IMR-90 (cell line): ENCODE measurements at regions not wholly inside any gene's neighbourhood (a gene's known extent, or its start where the extent isn't known, plus 50 kb on each side); places are given as distances from the start of the nearest gene placed in this dataset.

Experiments used
- ATAC-seq: fragments of 200-7000 bp; cut with Tn5 transposase; 2 replicates; pipeline ENCODE4 v1.9.1; 2020; ENCODE audit warnings: low read depth, mild to moderate bottlenecking, moderate library complexity
- BruUV-seq: library from RNA; stranded (reverse); fragments of 400-500 nt; replicated peaks from 2 replicates; lab custom pipeline; 2021; lab: Mats Ljungman, UMichigan
- CTCF ChIA-PET: fragments of 300-600 bp; formaldehyde crosslinking; extraction: SDS; loops from one replicate; lab custom pipeline; 2021; ENCODE audit warnings: antibody characterized with exemption; lab: Yijun Ruan, JAX
- POLR2A ChIA-PET: fragments of 300-600 bp; sonication (Branson Sonifier 250); formaldehyde crosslinking; loops from one replicate; lab custom pipeline; 2022; ENCODE audit warnings: antibody characterized with exemption; ENCODE audit not compliant: unreplicated experiment; lab: Charles Lee
- DNase-seq: peaks from one replicate; pipeline ENCODE4 v3.0.0; 2013
- H2AFZ ChIP-seq: replicated peaks from 2 replicates; pipeline ENCODE3; 2013; ENCODE audit warnings: low read length, mild to moderate bottlenecking; ENCODE audit not compliant: poor library complexity
- H2AK5ac ChIP-seq: 2 replicates; pipeline ENCODE4 v1.6.1; 2013; ENCODE audit warnings: low read depth, low read length, inconsistent platforms
- H2AK9ac ChIP-seq: replicated peaks from 2 replicates; pipeline ENCODE3; 2013; ENCODE audit warnings: mild to moderate bottlenecking, low read depth, low read length, moderate library complexity; ENCODE audit not compliant: poor library complexity
- H2BK120ac ChIP-seq: 2 replicates; pipeline ENCODE4 v1.6.1; 2013; ENCODE audit warnings: low read depth, low read length, inconsistent platforms
- H2BK15ac ChIP-seq: 3 replicates; pipeline ENCODE4 v1.6.1; 2013; ENCODE audit warnings: low read depth, low read length, inconsistent platforms
- H2BK20ac ChIP-seq: 2 replicates; pipeline ENCODE4 v1.6.1; 2013; ENCODE audit warnings: low read depth, mild to moderate bottlenecking, inconsistent platforms, low read length, moderate library complexity
- H2BK5ac ChIP-seq: 2 replicates; pipeline ENCODE4 v1.6.1; 2013; ENCODE audit warnings: mild to moderate bottlenecking, low read depth, low read length, inconsistent platforms; ENCODE audit not compliant: poor library complexity, severe bottlenecking
- H3K14ac ChIP-seq: replicated peaks from 2 replicates; pipeline ENCODE4 v1.6.1; 2013; ENCODE audit warnings: low read depth, low read length, inconsistent platforms
- H3K18ac ChIP-seq: 2 replicates; pipeline ENCODE4 v1.6.1; 2013; ENCODE audit warnings: low read depth, low read length, control low read depth
- H3K23ac ChIP-seq: 2 replicates; pipeline ENCODE4 v1.6.1; 2013; ENCODE audit warnings: low read depth, low read length, inconsistent platforms
- H3K27ac ChIP-seq: 2 replicates; pipeline ENCODE4 v1.5.1; 2013; ENCODE audit warnings: mild to moderate bottlenecking, control low read depth, low read length; ENCODE audit not compliant: insufficient read depth
- H3K27me3 ChIP-seq: 2 replicates; pipeline ENCODE4 v1.6.1; 2013; ENCODE audit warnings: low read length; ENCODE audit not compliant: control insufficient read depth, insufficient read depth
- H3K36me3 ChIP-seq: 2 replicates; pipeline ENCODE4 v1.6.1; 2013; ENCODE audit warnings: low read length, mixed read lengths; ENCODE audit not compliant: control insufficient read depth, insufficient read depth
- H3K4ac ChIP-seq: 2 replicates; pipeline ENCODE4 v1.6.1; 2013; ENCODE audit warnings: low read depth, low read length, inconsistent platforms
- H3K4me1 ChIP-seq: 2 replicates; pipeline ENCODE4 v1.6.1; 2013; ENCODE audit warnings: low read length, mixed read lengths; ENCODE audit not compliant: control insufficient read depth, insufficient read depth
- H3K4me2 ChIP-seq: 2 replicates; pipeline ENCODE4 v1.6.1; 2013; ENCODE audit warnings: low read depth, mild to moderate bottlenecking, control low read depth, low read length, moderate library complexity
- H3K4me3 ChIP-seq: 2 replicates; pipeline ENCODE4 v1.5.1; 2013; ENCODE audit warnings: low read depth, mild to moderate bottlenecking, control low read depth, low read length, moderate library complexity; ENCODE audit not compliant: insufficient read depth
- H3K56ac ChIP-seq: 2 replicates; pipeline ENCODE4 v1.6.1; 2013; ENCODE audit warnings: low read length, inconsistent platforms; ENCODE audit not compliant: insufficient read depth; ENCODE audit errors: extremely low read depth
- H3K79me1 ChIP-seq, 2 experiments: 2 replicates each; pipeline ENCODE4 v1.6.1; 2013; ENCODE audit warnings: low read length in 2 of 2, inconsistent platforms in 1 of 2, low read depth in 1 of 2
- H3K9ac ChIP-seq: 2 replicates; pipeline ENCODE4 v1.6.1; 2013; ENCODE audit warnings: low read depth, low read length, control low read depth
- H3K9me1 ChIP-seq: 2 replicates; pipeline ENCODE4 v1.6.1; 2013; ENCODE audit warnings: low read length, inconsistent platforms; ENCODE audit not compliant: insufficient read depth
- H3K9me3 ChIP-seq: 2 replicates; pipeline ENCODE4 v1.6.1; 2013; ENCODE audit warnings: low read length; ENCODE audit not compliant: control insufficient read depth, insufficient read depth
- H4K20me1 ChIP-seq: 2 replicates; pipeline ENCODE4 v1.6.1; 2013; ENCODE audit warnings: low read length, inconsistent platforms; ENCODE audit not compliant: insufficient read depth
- H4K5ac ChIP-seq: 2 replicates; pipeline ENCODE4 v1.6.1; 2013; ENCODE audit warnings: mild to moderate bottlenecking, low read depth, low read length, control low read depth
- H4K8ac ChIP-seq, 2 experiments: 2 replicates each; pipeline ENCODE4 v1.6.1; 2013; ENCODE audit warnings: low read depth in 2 of 2, low read length in 2 of 2, control low read depth in 1 of 2, inconsistent platforms in 1 of 2
- H4K91ac ChIP-seq: 2 replicates; pipeline ENCODE4 v1.6.1; 2013; ENCODE audit warnings: low read depth, low read length, inconsistent platforms; ENCODE audit not compliant: insufficient read depth
- CEBPB ChIP-seq: IDR thresholded peaks from 2 replicates; pipeline ENCODE4 v1.6.1; 2012; ENCODE audit warnings: low read depth, low read length, improper control_type of control experiment
- RCOR1 ChIP-seq: IDR thresholded peaks from 2 replicates; pipeline ENCODE4 v1.6.1; 2012; ENCODE audit warnings: mild to moderate bottlenecking, low read length, improper control_type of control experiment; ENCODE audit not compliant: insufficient replicate concordance
- USF2 ChIP-seq: fragments of 150-350 bp; IDR thresholded peaks from 2 replicates; pipeline ENCODE4 v1.6.1; 2017; ENCODE audit warnings: mild to moderate bottlenecking, antibody characterized with exemption, low read length, low read depth
- WGBS, 2 experiments: methylation state at CpG; one replicate each; pipeline versions ENCODE4 v1.1.5 to v1.1.7; 2013; ENCODE audit warnings: missing lambda C conversion rate in 2 of 2; ENCODE audit not compliant: insufficient read length in 1 of 2; ENCODE audit errors: extremely low coverage in 2 of 2; 5-methylcytosine and 5-hydroxymethylcytosine counted together
- dilution Hi-C: fragments of 300-500 bp; cut with HindIII; formaldehyde crosslinking; loops from one replicate; pipeline ENCODE4 v1.14.3; 2018; ENCODE audit warnings: low sequenced_read_pairs; ENCODE audit not compliant: unreplicated experiment
- in situ Hi-C: fragments of 300-500 bp; cut with MboI; formaldehyde crosslinking; loops from 3 replicates; pipeline ENCODE4 v1.14.3; 2019; ENCODE audit warnings: low sequenced_read_pairs, inconsistent platforms, mixed read lengths
- intact Hi-C: fragments of 100-400 bp; cut with micrococcal nuclease; formaldehyde crosslinking; loops from 2 replicates; pipeline ENCODE4 v1.10.0; 2022
- TF ChIP-seq, protein P1 (sequence below): conservative IDR thresholded peaks from 2 replicates; pipeline ENCODE4 v1.5.1; 2012; ENCODE audit warnings: mild to moderate bottlenecking, low read depth, low read length, improper control_type of control experiment

GRCh38 chr9:89935115-89935514 lies 330.3 kb downstream of the GADD45G start:
- Histone ChIP-seq H2BK20ac (no peak overlapping the region), H2BK15ac (no peak overlapping the region), H3K9me3 (no peaks in the 10 kb centered on the region), H3K36me3 (no peaks in the 10 kb centered on the region), H3K27ac (no peak overlapping the region), H3K27me3 (peaks cover 18% of the 10 kb centered on the region), H3K9ac (no peak overlapping the region), H4K20me1 (no peaks in the 10 kb centered on the region), H2AFZ (no peak overlapping the region), H3K56ac (no peak overlapping the region), H4K91ac (no peak overlapping the region), H3K4me3 (no peak overlapping the region), H4K5ac (no peak overlapping the region), H3K9me1 (no peaks in the 10 kb centered on the region; the same call in 1 of the 2 replicates), H2AK5ac (no peak overlapping the region), H2AK9ac (no peak overlapping the region), H2BK120ac (no peak overlapping the region), H3K4me2 (no peak overlapping the region), H3K18ac (no peak overlapping the region), H4K8ac (no peak overlapping the region), H2BK5ac (no peak overlapping the region), H3K4me1 (no peaks in the 10 kb centered on the region), H3K23ac (no peak overlapping the region), H3K14ac (no peak overlapping the region), H3K4ac (no peak overlapping the region), H3K79me1 (no peaks in the 10 kb centered on the region)
- ChIA-PET POLR2A (no interaction called here), CTCF (no interaction called here)
- ATAC-seq (no peak), DNase-seq (no peak)
- no TSS peak for BruUV-seq
- intact Hi-C loops (no loop called here), in situ Hi-C loops (no loop called here), dilution Hi-C loops (no loop called here)
- TF ChIP-seq, protein P1, sequence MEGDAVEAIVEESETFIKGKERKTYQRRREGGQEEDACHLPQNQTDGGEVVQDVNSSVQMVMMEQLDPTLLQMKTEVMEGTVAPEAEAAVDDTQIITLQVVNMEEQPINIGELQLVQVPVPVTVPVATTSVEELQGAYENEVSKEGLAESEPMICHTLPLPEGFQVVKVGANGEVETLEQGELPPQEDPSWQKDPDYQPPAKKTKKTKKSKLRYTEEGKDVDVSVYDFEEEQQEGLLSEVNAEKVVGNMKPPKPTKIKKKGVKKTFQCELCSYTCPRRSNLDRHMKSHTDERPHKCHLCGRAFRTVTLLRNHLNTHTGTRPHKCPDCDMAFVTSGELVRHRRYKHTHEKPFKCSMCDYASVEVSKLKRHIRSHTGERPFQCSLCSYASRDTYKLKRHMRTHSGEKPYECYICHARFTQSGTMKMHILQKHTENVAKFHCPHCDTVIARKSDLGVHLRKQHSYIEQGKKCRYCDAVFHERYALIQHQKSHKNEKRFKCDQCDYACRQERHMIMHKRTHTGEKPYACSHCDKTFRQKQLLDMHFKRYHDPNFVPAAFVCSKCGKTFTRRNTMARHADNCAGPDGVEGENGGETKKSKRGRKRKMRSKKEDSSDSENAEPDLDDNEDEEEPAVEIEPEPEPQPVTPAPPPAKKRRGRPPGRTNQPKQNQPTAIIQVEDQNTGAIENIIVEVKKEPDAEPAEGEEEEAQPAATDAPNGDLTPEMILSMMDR: no peak
- no peak for TF ChIP-seq USF2
- no peak for TF ChIP-seq RCOR1
- TF ChIP-seq CEBPB: no peak
- WGBS, 2 experiments: 46% methylated on average over 2 of the region's 6 CpGs; no CpG with 5 or more reads in 1 of the 2 experiments
